GM19438 (cell line): ENCODE measurements at regions not wholly inside any gene's neighbourhood (a gene's known extent, or its start where the extent isn't known, plus 50 kb on each side); places are given as distances from the start of the nearest gene placed in this dataset.

ENCODE experiments used
- ATAC-seq: cut with Tn5 transposase; IDR thresholded peaks from one replicate; pipeline ENCODE4 v1.9.1; 2021; ENCODE audit warnings: low read depth; ENCODE audit not compliant: unreplicated experiment

DNA sequence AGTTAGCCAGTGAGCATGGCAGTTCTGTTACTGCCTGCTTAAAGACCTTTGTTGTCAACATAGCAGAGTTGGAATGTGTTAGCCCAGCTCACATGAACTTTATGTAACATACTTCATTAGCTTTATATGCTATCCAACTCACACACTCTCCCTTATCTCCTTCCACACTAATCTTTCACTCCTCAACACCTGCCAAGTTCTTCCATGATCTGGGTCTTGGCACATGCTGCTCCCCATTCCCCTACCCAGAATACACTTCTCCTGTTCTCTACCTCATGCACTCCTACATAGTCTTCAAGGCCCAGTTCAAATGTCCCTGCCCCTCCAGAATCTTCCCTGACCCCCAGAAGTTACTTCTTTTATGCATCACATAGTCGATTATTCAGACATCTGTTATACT is 179.3 kb downstream of the KATNAL1 start:
- ATAC-seq: no peak

DNA sequence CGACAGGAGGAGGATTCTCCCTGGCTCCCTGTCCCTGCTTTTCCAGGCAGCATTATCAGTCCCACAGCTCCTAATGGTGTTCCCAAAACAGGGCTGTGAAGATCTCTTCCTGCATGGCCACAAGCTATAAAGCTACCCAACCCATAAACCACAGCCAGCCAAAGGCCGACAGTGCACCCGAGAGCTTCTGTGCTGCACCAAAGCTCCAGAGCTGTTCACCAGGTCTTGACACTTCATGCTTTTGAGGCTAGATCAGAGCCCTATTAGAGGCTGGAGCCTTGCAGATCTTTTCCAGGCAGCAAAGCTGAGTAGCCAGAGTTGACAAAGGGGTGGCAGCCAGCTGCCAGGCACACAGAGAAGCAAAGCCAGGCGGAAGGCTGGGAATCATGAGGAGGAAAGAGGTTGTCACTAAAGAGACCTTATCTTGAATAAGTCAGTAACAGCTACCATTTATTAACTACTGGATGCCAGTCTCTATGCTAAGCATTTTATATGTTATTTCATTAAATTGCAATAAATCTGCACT is 180.4 kb downstream of the KATNAL1 start:
- no peak for ATAC-seq

- ATAC-seq: no peak
Measured at GRCh38 chr13:30125422-30126073, 181.8 kb downstream of the KATNAL1 start.

- ATAC-seq: no peak
Measured at GRCh38 chr13:30124131-30124768, 183.1 kb downstream of the KATNAL1 start.

GRCh38 chr13:30123575-30123974 is 183.8 kb downstream of the KATNAL1 start:
- no peak for ATAC-seq

DNA sequence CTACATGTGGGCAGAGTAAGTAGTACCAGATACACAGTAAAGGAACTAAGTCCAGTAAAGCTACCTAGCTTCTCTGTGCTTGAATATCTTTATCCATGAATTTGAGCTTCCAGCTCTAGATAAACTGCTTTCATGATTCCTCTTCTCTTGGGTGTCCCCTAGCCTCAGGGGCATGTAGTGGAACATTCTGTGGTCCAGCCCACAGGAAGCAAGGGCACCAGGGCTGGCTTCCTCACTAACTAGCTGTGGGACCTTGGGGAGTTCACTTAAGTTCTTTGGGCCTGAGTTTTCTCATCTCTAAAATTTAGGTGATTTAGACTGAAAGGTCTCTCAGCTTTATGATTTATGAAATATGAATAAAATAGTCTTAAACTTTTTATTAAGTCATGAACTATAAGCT is 185.7 kb downstream of the KATNAL1 start:
- no peak for ATAC-seq

- ATAC-seq: no peak
Measured at GRCh38 chr13:30121244-30121643, 186.1 kb downstream of the KATNAL1 start.

- ATAC-seq: no peak
Measured at GRCh38 chr13:30120133-30120822, 187.1 kb downstream of the KATNAL1 start.

- ATAC-seq: no peak
Measured at GRCh38 chr13:30119476-30119875, 187.9 kb downstream of the KATNAL1 start.

DNA sequence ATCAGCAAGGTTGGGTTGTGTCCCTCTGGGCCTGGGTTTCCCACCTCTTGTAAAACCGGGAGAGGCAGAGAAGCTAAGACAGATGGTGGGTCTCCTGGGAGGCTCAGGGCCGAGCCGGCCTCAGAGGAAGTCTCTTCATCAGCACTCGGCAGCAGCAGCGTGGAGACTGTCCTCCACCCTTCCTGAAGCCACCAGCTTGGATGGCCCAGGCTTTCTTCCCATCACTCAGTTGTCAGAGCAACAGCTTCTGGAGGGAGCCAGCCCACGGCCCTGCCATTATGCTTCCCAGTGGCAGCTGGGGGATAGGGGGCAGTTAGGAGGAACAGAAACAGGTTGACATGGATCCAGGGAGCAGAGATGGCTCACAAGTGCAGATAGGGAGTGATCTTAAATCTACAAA is 191.0 kb downstream of the KATNAL1 start:
- no peak for ATAC-seq

DNA sequence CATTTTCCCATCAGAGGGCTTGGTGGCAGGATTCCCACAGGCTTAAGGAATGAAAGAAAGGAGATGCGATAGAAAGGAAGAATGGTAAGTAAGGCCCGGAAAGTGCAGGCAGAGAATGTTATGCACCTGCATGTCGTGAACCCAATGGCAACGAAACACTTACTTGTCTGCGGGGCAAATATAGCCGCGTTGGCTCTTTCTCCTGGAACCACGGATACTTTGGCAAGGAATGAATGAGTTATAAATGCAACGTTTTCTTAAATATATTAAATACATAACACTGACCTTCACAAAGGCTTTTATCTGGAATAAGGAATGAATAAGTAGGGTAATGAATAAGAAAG is 192.1 kb downstream of the KATNAL1 start:
- ATAC-seq: no peak

DNA sequence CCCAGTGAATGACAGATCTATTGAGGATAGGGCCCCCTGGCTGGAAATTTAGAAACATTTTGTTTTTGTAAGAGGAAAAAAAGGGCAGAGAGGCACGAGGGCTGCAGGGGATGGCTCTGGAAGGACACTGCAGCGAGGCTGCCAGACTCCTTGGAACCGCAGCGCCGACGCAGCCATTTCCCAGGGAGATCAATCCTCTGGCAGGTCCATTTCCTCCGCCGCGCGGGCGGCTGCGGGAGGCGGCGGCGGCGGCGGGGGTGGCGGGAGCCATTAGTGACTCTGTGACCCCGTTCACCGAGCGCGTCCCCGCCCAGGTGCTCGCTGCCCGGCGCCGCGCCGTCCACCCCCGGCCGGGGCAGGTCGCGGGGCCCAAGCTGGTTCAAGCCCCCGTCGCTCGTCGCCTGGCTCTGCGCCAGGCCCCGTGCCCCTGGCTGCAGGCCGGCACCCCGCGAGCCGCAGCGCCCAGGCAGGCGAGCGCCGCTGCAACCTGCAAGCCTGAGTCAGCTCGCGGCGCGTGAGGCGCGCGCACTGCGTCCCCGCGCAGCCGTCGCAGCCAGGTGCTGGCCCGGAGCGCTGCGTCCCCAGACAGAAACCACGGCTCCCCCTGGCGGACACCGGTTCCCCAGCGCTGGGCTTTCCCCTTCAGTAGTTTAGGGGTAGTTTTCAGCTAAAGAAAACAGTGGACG is 192.6 kb downstream of the KATNAL1 start:
- peak; percentile 71 for ATAC-seq

- no peak for ATAC-seq
Measured at GRCh38 chr13:30113983-30114570, 193.3 kb downstream of the KATNAL1 start.

- ATAC-seq: no peak
Measured at GRCh38 chr13:30113551-30113950, 193.8 kb downstream of the KATNAL1 start.

- no peak for ATAC-seq
Measured at GRCh38 chr13:30112602-30113435, 194.5 kb downstream of the KATNAL1 start.

GRCh38 chr13:30111810-30112209 is 195.5 kb downstream of the KATNAL1 start:
- ATAC-seq: no peak

- no peak for ATAC-seq
Measured at GRCh38 chr13:30110301-30111070, 196.9 kb downstream of the KATNAL1 start.

DNA sequence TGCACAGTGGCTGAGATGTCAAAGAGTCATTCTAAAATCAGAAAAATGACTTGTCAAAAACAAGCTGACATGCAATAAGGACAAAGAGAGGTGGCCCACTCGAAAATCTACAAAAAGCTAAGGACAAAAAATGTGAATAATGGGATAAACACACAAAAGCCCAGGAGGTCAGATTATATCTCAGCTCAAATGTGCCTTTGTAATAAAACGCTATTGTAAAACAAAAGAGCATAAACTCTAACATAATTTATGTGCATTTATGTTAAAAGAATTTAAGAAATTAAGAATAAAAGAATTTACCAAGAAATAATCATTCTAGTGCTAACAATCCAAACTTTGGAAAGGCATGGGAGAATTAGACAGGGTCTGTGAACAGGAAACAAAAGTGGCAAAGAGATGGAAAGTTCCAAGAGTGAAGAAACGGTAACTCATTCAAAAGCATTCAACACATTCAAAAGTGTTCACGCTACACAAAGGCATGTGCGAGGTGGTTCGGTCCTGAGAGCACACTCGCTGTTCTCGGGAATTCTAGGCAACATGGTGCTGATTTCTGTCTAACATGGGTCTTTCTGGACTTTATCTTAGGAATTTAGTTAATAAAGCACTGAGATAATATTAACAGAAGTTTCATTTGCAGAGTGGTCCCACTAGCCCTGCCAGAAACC is 197.7 kb downstream of the KATNAL1 start:
- no peak for ATAC-seq

- no peak for ATAC-seq
Measured at GRCh38 chr13:30108913-30109237, 198.5 kb downstream of the KATNAL1 start.
